HG02623 (cell line): ENCODE measurements at regions not wholly inside any gene's neighbourhood (a gene's known extent, or its start where the extent isn't known, plus 50 kb on each side); places are given as distances from the start of the nearest gene placed in this dataset.
"Not testable (repeated sequence)": the region's sequence is repeated elsewhere in the genome, so short reads cannot be mapped to it uniquely, and the experiment has no call there.

Experiments used
- ATAC-seq: cut with Tn5 transposase; IDR thresholded peaks from one replicate; pipeline ENCODE4 v1.9.1; 2021; ENCODE audit warnings: moderate library complexity; ENCODE audit not compliant: unreplicated experiment

DNA sequence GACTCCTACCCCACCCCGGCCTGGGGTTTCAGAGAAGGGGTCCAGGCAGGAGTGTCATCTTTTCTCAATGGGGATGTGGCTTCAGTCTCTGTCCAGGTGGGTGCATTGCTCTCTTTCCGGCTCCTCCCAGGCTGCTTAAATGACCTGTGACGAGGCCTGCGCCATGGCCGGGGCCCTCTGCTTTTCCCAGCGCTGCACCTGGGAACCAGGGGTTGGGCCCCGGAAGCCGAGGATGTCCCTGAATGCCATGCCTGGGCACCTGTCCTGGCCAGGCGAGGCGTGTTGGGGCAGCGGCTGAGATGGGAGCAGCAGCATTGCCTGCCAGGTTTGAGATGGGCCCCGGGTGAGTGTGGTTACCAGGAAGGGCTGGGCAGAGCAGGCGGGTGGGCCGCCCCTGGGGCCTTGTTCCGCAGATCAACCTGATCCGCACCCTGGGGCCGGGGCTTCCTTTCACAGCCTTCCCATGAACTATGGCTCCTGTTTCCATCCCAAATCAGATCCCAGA, 147.4 kb downstream of the SEC14L1 start:
- ATAC-seq, result no peak

DNA sequence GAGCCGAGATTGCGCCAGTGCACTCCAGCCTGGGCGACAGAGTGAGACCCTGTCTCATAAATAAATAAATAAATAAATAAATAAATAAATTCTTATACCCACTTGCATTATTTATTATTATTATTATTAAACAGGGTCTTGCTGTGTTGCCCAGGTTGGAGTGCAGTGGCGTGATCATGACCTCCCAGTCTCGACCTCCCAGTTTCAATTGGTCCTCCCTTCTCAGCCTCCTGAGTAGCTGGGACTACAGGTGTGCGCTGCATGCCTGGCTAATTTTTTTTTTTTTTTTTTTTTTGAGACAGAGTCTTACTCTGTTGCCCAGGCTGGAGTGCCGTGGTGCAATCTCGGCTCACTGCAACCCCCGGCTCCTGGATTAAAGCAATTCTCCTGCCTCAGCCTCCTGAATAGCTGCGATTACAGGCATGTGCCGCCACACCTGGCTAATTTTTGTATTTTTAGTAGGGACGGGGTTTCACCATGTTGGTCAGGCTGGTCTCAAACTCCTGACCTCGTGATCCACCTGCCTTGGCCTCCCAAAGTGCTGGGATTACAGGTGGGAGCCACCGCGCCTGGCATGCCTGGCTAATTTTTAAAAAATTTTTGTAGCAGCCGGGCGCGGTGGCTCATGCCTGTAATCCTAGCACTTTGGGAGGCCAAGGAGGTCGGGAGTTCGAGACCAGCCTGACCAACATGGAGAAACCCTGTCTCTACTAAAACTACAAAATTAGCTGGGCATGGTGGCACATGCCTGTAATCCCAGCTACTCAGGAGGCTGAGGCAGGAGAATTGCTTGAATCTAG, 150.2 kb downstream of the SEC14L1 start:
- ATAC-seq, result not testable (repeated sequence)

DNA sequence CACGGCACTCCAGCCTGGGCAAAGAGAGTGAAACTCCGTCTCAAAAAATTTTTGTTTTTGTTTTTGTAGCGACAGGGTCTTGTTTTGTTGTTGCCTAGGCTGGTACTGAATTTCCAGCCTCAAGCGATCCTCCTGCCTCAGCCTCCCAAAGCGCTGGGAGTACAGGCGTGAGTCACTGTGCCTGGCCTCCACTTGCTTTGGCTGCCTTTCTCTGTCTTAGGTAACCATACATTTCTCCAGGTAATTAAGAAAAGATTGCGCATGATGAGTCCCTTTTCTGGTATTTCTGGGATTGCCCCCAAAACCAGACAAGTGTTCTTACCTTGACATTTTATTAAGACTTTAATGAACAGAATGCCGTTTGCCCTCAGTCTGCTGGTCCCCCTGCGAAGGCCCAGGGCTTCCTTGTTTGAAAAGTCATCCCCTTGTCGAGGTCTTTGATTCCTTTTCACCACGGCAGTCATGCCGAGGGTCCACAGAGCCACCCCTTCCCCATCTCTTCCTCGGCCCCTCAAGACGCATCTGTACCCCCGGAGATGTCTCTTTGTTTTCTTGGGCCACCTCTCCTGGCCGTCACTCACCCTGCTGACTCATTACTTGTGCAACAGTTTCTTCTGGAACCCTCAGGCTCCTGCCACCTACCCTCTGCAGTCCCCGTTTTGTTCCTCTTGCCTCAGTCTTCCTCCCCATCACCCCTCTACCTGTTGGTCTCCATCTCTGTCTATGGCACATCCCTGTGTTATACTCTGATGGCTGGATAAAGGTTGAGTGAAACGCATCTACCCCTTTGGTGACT, 151.0 kb downstream of the SEC14L1 start:
- no peak for ATAC-seq

DNA sequence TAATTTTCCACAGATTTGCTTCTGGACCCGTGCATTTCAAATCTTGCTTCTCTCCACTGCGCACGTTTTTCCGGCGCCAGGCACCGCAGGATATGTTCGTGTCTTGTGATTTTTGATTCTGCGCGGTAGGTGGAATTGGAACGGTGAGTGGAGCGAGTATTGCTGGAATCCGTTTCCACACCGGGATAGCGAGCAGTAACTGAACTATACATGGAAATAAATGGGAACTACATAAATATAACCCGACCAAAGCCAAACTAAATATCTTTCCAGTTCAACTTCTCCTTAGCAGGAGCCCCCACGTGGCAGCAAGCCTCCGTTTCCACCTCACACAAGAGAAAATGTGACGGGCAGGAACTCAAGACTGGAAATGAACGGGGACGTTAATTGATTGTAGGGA, 154.0 kb downstream of the SEC14L1 start:
- ATAC-seq, result no peak

DNA sequence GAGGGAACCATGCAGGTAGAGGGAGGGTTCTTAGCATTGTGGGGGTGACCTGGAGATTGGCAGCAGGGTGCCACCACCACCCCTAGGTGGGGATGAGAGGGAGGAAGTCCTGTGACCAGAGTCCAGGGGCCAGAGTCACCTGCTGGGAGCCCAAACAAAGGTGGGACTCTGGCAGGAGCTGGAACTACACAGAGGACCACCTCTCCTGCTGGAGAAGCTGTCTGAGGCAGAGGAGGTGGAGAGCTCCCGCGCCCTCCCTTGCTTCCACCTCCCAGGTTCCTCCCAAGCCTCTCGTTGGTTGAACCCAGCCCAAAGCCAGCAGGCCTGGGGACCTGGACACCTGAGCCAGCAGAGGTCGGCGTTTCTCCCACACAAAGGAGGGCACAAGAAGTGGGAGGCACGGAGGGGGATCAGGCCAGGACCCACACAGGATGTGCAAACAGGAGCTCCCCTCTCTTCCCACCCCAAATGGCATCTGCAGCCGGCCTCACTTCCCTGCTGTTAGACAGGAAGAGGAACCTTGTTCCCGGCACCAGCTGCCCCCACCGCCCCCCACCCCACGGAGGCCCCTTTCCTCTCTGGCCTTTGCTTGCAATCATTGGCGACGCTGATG, 154.6 kb downstream of the SEC14L1 start:
- ATAC-seq, result no peak

DNA sequence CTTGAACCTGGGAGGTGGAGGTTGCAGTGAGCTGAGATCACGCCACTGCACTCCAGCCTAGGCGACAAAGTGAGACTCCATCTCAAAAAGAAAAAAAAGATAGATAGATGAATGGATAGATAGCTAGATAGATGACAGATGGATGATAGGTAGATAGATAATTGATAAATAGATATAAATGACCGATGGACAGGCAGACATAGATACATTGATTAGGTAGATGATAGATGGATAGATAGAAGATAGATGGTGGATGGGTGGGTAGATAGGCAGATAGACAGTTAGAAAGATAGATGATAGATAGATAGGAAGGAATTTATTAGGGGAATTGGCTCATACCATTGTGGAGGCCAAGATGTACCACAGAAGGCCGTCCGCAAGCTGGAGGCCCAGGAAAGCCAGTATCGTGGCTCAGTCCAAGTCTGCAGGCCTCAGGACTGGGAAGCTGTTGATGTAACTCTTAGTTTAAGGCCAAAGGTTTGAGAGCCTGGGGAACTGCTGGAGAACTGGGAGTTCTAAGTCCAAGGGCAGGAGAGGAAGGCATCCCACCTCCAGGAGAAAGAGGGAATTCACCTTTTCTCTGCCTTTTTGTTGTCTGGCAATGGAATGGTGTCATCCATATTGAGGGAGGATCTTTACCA, 156.1 kb downstream of the SEC14L1 start:
- no peak for ATAC-seq

DNA sequence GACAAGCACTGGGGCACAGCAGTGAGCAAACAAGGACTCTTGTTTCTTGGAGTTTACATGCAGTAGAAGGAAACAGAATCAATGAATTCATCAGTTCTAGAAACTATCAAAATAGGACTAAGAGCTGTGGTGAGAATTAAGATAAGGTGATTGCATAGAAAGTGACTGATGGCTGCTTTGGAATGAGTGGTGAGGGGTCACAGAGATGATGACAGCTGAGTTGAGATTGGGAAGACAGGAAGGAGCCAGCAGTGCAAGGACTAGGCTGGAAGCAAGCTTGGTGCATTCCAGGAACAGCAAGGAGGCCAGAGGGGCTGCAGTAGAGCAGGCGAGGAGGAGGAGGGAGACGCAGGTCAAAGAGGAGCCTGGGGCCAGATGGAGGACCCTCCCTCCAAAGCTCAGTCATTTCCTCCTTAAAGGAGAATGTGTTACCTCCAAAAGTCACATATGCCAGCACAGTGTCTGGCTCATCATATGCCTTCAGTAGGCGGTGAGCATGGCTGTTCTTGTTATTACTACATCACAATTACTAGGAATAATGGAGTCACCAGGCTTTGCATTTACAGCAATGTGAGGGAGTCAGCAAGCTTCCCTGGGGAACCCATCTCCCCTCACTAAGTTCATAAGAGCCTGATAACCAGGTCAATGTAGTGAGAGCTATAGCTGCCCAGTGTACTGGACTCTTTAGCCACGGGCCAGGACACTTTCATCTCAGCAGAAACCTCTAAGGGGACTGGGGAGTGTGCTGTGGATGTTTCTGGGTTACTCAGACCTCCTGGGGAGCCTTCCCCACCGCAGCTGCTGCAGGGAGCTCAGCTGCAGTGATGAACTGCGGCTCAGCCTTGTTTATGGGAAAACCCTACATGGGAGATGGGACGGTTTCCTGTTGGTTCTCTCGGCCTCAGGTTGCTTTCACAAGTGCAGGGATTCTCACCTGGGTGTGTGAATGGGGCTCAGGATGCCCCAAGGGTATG, 157.2 kb downstream of the SEC14L1 start:
- no peak for ATAC-seq

DNA sequence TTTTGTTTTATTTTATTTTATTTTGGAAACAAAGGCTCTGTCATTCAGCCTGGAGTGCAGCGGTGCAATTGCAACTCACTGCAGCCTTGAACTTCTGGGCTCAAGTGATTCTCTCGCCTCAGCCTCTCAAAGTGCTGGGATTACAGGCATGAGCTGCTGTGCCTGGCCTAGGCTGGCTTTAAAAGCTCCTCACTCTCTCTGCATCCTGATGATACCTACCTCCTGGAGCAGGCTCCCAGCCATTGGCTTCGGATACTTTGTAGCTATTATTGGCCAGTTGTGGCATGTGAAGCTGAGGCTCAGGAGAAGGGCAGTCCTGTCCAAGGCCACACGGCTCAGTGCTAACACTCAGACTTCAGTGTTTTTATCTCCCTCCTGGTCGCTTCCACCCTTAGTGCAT, 158.0 kb downstream of the SEC14L1 start:
- ATAC-seq, result no peak

DNA sequence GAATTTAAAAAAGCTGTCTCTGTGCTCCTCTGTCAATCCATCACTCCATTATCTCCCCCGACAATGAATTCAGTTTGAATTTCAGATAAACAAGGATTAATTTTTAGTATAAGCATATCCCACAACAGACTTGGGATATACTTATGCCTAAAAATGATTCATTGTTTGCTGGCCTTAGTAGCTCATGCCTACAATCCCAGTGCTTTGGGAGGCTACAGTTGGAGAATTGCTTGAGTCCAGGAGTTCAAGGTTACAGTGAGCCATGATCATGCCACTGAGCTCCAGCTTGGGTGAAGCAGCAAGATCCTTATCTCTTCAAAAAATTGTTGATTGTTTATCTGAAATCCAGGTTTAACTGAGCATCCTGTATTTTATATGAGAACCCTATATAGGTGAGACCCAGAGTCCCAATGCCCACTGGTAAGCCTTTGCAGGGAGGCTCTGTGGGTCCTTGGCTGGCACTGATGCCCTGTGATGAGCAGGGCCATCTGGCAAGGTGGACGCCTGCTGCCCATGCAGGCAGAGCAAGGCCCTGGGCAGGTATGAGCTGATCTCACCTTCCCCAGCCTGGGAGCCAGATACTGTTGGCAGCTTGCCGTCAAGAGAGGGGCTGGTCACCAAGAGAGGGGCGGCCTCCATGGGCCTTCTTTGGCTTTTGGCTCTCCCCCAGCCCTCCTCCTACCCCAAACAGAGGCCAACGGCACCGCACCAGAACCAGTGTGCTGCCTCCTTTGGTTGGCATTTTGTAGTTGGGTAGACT, 158.7 kb downstream of the SEC14L1 start:
- ATAC-seq, result no peak

DNA sequence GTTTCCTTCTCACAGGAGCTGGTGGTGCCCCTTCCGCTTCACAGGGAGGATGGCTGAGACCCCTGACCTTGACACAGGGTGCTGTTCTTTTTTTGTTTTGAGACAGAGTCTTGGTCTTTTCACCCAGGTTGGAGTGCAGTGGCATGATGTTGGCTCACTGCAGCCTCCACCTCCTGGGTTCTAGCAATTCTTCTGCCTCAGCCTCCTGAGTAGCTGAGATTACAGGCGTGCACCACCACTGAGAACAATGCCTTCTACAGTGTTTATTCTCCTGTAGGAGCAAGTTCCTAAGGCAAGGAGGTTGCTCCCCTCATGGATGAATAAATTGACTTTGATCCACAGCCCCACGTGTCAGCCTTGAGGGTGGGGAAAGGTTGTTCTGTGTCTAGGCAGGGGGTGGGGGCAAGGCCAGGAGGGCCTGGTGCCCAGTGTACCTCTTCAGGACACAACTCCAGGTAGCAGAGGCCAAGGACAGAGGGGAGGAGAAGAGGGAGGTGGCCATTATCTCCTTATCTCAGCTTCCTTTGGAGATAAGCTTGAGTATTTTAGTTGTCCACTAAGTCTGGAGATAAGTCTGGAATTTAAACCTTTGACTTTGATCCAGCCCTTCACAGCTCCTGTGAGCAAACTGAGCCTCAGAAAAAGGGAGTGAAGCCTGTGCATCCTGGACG, 159.4 kb downstream of the SEC14L1 start:
- no peak for ATAC-seq

DNA sequence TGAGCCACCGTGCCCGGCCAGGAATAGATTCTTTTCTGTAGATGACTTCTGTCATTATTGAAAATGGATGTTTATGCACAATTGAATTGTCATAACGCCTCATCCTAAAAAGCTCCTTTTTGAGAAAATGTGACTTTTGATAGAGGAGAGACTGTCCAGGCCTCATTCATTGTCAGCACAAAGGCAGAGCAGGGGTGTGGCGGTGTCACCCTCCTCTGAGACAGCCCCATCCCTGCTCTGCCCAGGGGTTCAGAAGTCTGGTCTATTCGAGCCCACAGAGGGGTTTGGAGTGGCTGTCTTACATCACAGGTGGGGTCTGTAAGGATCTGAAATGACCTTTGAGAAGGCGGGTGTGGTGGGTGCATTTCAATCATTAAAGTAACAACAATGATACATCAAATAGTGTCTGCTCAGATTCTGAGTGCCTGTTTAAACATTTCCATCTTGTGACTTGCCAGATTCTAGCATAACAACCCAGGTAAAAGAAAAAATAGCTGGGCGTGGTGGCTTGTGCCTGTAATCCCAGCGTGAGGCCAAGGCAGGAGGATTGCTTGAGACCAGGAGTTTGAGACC, 161.0 kb downstream of the SEC14L1 start:
- ATAC-seq, result no peak

DNA sequence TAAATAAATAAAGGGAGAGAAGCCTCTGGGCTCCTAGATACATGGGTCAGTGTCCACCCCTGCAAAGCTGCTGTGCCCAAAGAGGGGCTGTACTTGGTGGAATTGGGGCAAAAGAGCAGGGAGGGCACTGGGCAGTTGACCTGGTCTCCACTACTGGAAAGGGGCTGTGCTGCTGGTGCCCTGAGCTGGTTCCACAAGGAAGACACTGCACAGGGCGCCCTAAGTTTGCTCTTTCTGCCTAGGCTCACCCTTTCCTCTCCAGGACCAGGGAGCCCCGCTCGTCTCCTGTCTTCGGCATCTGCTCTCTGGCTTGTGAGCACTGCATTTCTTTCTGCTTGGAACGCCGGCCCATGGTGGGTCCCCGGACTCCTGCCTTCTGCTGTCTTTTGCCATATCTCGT, 161.9 kb downstream of the SEC14L1 start:
- no peak for ATAC-seq

DNA sequence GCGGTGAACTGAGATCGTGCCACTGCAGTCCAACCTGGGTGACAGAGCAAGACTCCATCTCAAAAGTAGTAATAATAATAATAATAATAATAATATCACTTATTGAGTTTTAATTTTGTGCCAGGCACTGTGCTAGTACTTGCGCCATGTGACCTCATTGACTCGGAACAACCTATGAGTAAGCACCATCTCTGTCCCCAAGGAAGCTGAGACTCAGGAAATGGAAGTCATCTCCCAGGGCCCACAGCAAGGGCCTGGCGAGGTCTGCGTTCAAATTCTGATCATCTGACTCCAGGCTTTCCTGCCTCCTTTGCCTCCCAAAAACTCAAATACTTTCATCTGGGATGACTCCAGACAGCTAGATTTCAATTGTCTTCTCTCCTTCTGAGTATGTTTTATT, 162.9 kb downstream of the SEC14L1 start:
- ATAC-seq, result no peak

DNA sequence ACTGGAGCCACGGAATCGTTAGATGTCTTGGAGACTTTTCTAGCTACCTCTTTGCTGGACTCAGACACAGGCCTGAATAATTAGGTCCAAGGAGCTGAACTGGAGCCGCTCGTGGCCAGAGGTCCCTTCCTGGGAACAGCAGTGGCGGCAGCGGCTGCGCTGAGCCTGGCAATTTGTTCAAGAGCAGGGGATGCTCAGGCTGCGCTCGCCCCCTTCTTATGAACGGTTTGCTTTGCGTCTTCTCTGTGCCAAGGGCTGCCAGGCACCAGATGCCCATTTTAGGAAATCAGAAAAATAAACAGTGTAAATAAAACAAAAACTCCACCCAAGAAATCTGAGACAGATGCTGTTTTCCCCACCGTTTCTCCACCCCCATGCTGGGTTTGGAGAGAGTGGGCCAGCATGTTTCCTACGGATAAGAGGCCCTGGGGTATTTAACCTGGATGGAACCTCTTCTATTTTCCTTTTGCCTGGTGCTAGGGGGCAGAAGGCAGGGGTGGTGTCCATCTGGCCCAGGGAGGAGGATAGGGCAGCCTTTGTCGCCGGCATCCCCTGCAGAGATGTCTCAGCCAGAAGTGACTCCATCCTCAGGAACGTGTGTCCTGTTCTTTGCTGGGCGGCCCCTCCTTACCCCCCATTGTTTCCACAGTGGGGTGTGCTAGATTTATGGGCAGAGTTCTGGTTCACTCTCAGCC, 163.4 kb downstream of the SEC14L1 start:
- no peak for ATAC-seq

DNA sequence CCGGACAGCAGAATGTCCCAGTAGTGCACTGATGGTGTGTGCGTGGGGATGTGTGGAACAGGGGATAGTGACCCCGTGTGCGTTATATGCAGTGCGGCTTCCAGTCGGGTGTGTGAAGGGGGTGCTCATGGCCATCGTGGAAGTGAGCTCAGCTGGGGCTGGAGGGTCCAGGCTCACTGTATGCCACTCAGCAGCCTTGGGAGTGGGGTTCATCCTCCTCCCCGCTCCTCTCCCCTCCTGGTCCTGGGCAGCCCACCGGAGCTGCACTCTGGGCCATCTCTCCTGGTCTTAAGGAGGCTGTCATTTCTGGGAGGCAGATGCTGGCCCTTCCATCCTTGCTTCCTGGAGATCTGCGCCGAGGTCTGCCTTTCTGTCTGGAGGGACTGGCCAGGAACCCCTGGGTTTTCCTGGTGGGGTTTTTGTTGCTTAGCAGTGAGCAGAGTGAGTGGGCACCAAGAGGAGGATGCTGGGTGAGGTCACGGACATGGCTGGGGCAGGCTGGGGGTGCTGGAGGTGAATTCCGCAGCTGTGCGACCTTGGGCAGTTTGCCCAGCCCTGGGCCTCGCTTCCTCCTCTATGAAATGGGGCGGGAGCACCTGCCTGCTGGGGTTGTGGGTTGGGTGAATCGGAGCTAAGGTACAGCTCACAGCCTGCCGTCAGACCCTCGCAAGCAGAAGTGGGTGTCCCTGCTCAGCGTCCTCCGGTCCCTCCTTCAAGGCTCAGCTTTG, 164.1 kb downstream of the SEC14L1 start:
- ATAC-seq, result no peak

DNA sequence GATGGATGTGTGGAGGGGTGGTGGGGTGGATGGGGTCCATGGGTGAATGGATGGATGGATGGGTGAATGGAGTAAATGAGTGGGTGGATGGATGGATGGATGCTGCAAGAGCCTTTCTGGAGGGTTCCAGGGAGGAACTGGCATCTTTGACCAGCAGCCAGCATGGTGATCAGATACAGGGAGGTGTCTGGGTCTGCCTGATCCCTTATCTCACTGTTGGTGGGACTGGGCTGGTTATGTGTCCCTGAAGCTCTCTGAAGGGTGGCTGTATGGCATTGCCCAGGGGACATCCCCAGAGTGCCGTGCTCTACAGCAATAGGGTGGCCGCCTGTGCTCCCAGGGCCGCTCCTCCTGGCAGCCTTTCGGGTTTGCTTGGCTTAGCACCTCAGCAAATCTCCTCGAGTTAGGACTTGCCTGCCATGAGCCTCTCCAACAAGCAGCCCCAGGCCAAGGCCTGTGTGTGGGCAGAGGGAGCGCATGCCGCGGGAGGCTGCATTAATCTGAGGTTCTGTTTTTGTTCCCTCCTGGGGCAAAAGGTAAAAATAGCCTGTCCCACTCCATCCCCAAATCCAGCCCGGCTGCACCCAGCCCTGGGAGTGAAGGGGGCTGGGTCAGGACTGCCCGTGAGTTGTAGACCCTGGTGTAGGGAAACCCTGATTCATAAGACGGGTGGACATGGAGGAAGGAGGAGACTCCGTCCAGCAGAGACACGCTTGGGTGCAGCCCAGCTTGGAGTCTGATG, 165.4 kb downstream of the SEC14L1 start:
- no peak for ATAC-seq
